Suprapubic skin (tissue), 4 donors: ENCODE measurements at regions not wholly inside any gene's neighbourhood (a gene's known extent, or its start where the extent isn't known, plus 50 kb on each side); places are given as distances from the start of the nearest gene placed in this dataset.

ENCODE experiments used
- DNase-seq, 2 donors: peaks; one replicate each; pipeline ENCODE4 v3.0.0-alpha.2; 2019; ENCODE audit warnings: low spot score in 2 of 2
- H3K27ac ChIP-seq: fragments of 200-600 bp; sonication (generic); one replicate; pipeline ENCODE4 v1.5.1; 2019
- H3K27me3 ChIP-seq: fragments of 200-600 bp; sonication (generic); one replicate; pipeline ENCODE4 v1.5.1; 2019
- H3K36me3 ChIP-seq: fragments of 200-600 bp; sonication (generic); one replicate; pipeline ENCODE4 v1.5.1; 2019
- H3K4me1 ChIP-seq: fragments of 200-600 bp; sonication (generic); one replicate; pipeline ENCODE4 v1.5.1; 2019
- H3K4me3 ChIP-seq: fragments of 200-600 bp; sonication (generic); one replicate; pipeline ENCODE4 v1.5.1; 2019; ENCODE audit warnings: mild to moderate bottlenecking
- H3K9me3 ChIP-seq: fragments of 200-600 bp; sonication (generic); one replicate; pipeline ENCODE4 v1.5.1; 2019
- CTCF ChIP-seq, 2 donors: fragments of 200-600 bp in 1 of 2; fragments of 450-650 bp in 1 of 2; sonication (generic) in 1 of 2; IDR thresholded peaks; one replicate each; pipeline ENCODE4 v1.5.1; 2016 to 2019; ENCODE audit warnings: antibody characterized with exemption in 2 of 2, mild to moderate bottlenecking in 1 of 2, moderate library complexity in 1 of 2
- EP300 ChIP-seq: sonication (generic); formaldehyde crosslinking; IDR thresholded peaks from one replicate; pipeline ENCODE4 v1.6.1; 2017; ENCODE audit warnings: antibody characterized with exemption
- POLR2A ChIP-seq, 2 donors: fragments of 450-650 bp; IDR thresholded peaks; one replicate each; pipeline ENCODE4 v1.6.1; 2017; ENCODE audit warnings: antibody characterized with exemption in 2 of 2, mild to moderate bottlenecking in 2 of 2, moderate library complexity in 2 of 2
- POLR2AphosphoS5 ChIP-seq, 3 donors: sonication (generic); formaldehyde crosslinking; IDR thresholded peaks; one replicate each; pipeline ENCODE4 v1.6.1; 2017; ENCODE audit warnings: antibody characterized with exemption in 3 of 3
- WGBS: methylation state at CpG from one replicate; pipeline ENCODE4 v1.1.5; 2018; 5-methylcytosine and 5-hydroxymethylcytosine counted together

GRCh38 chr2:39535636-39536185, 98.6 kb upstream of the MAP4K3 start:
- Histone ChIP-seq H3K27me3 (no peaks in the 10 kb centered on the region), H3K4me3 (no peak overlapping the region), H3K9me3 (no peaks in the 10 kb centered on the region), H3K4me1 (no peaks in the 10 kb centered on the region), H3K36me3 (no peaks in the 10 kb centered on the region), H3K27ac (no peak overlapping the region)
- no peak for DNase-seq
- 85% methylated on average over 7 of the region's 7 CpGs for WGBS
- TF ChIP-seq CTCF (IDR thresholded peaks at IDR 0.05) = no peak
- TF ChIP-seq EP300 = no peak
- no peak for TF ChIP-seq POLR2A (IDR thresholded peaks at IDR 0.05)
- no peak for TF ChIP-seq POLR2AphosphoS5 (IDR thresholded peaks at IDR 0.05)

DNA sequence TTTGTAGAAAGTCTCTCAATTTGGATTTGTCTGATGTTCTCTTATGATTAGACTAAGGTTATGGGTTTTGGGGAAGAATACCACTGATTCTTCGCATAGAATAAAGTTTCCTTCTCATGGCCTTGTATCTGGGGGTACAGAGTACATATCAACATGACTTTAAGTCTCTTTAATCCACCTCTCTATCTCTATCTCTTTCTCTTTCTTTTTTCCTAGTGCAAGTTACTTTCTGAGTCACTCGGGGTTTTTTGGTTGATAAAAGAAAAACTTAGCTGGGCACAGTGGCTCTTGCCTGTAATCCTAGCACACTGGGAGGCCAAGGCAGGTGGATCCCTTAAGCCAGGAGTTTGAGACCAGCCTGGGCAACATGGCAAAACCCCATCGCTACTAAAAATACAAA, 100.1 kb upstream of the MAP4K3 start:
- Histone ChIP-seq H3K4me3 (no peak overlapping the region), H3K4me1 (no peaks in the 10 kb centered on the region), H3K27ac (no peak overlapping the region), H3K36me3 (no peaks in the 10 kb centered on the region), H3K27me3 (no peaks in the 10 kb centered on the region), H3K9me3 (no peaks in the 10 kb centered on the region)
- TF ChIP-seq EP300 = no peak
- TF ChIP-seq POLR2A (IDR thresholded peaks at IDR 0.05) = no peak
- TF ChIP-seq POLR2AphosphoS5 (IDR thresholded peaks at IDR 0.05) = no peak
- no peak for TF ChIP-seq CTCF (IDR thresholded peaks at IDR 0.05)
- WGBS = 94% methylated on average over 3 of the region's 3 CpGs
- no peak for DNase-seq

DNA sequence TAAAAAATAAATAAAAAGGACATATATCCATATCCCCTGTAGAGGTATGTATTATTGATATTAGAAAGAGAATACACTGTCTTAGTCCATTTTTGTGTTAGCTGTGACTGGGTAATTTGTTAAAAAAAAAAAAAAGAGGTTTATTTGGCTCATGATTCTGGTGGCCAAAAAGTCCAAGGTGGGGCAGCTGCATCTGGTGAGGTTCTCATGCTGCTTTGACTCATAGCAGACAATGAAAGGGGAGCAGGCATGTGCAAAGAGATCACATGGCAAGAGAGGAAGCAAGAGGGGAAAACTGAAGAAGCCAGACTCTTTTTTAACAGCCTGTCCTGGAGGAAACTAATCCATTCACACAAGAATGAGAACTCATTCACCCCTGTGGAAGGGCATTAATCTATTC, 101.6 kb upstream of the MAP4K3 start:
- Histone ChIP-seq H3K27ac (no peak overlapping the region), H3K36me3 (no peaks in the 10 kb centered on the region), H3K4me3 (no peak overlapping the region), H3K4me1 (no peaks in the 10 kb centered on the region), H3K27me3 (no peaks in the 10 kb centered on the region), H3K9me3 (no peaks in the 10 kb centered on the region)
- TF ChIP-seq EP300 = no peak
- no peak for TF ChIP-seq CTCF (IDR thresholded peaks at IDR 0.05)
- TF ChIP-seq POLR2A (IDR thresholded peaks at IDR 0.05) = no peak
- no peak for TF ChIP-seq POLR2AphosphoS5 (IDR thresholded peaks at IDR 0.05)
- no peak for DNase-seq

DNA sequence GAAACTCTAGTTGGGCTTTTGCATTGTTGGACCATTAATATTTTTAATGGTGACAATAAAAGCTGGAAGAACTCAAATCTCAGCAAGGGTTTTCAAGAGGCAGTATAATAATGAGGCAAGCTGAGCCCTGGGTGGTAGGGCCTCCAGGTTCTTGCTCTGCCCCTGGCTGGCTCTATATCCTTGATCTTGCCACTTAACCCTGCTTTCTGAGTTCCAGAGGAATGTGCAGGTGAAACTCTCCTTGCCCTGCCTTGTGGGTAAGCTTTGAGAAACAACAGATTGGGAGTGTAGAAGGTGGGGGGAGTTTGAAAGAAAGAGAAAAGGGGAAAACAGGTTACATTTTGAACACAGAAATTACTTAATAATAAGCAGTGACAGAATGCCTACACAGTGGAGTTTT, 103.3 kb upstream of the MAP4K3 start:
- Histone ChIP-seq H3K27me3 (no peaks in the 10 kb centered on the region), H3K9me3 (no peaks in the 10 kb centered on the region), H3K36me3 (no peaks in the 10 kb centered on the region), H3K4me1 (no peaks in the 10 kb centered on the region), H3K4me3 (no peak overlapping the region), H3K27ac (no peak overlapping the region)
- TF ChIP-seq POLR2A (IDR thresholded peaks at IDR 0.05) (no peak), CTCF (IDR thresholded peaks at IDR 0.05) (no peak), EP300 (no peak), POLR2AphosphoS5 (IDR thresholded peaks at IDR 0.05) (no peak)
- DNase-seq = no peak

GRCh38 chr2:39541011-39541930, 104.2 kb upstream of the MAP4K3 start:
- no peaks in the 10 kb centered on the region for H3K4me1 ChIP-seq
- H3K9me3 ChIP-seq = no peaks in the 10 kb centered on the region
- H3K4me3 ChIP-seq = no peak overlapping the region
- DNase-seq = no peak
- H3K27ac ChIP-seq = no peak overlapping the region
- no peak for TF ChIP-seq EP300
- no peak for TF ChIP-seq POLR2AphosphoS5 (IDR thresholded peaks at IDR 0.05)
- no peak for TF ChIP-seq POLR2A (IDR thresholded peaks at IDR 0.05)
- no peak for TF ChIP-seq CTCF (IDR thresholded peaks at IDR 0.05)
- no peaks in the 10 kb centered on the region for H3K27me3 ChIP-seq
- no peaks in the 10 kb centered on the region for H3K36me3 ChIP-seq
- 88% methylated on average over 9 of the region's 9 CpGs for WGBS
